Breast epithelium (tissue), 3 donors: ENCODE measurements at regions not wholly inside any gene's neighbourhood (a gene's known extent, or its start where the extent isn't known, plus 50 kb on each side); places are given as distances from the start of the nearest gene placed in this dataset.

Experiments
- CTCF ChIP-seq, 3 donors: fragments of 450-650 bp; IDR thresholded peaks; one replicate each; pipeline ENCODE4 v1.5.1; 2016 to 2017; ENCODE audit warnings: antibody characterized with exemption in 3 of 3, mild to moderate bottlenecking in 3 of 3, moderate library complexity in 3 of 3
- POLR2A ChIP-seq: fragments of 450-650 bp; IDR thresholded peaks from one replicate; pipeline ENCODE4 v1.6.1; 2016; ENCODE audit warnings: antibody characterized with exemption, mild to moderate bottlenecking, moderate library complexity
- POLR2AphosphoS5 ChIP-seq, 3 donors: sonication (generic); formaldehyde crosslinking; IDR thresholded peaks; one replicate each; pipeline ENCODE4 v1.6.1; 2017; ENCODE audit warnings: antibody characterized with exemption in 3 of 3

GRCh38 chr11:8809241-8809938 is 101.6 kb upstream of the AKIP1 start:
- TF ChIP-seq POLR2A (no peak), CTCF (IDR thresholded peaks at IDR 0.05) (no peak), POLR2AphosphoS5 (IDR thresholded peaks at IDR 0.05) (peak in 1 of 3 donors; percentile 20)
